COR-L47 (cell line): ENCODE measurements at regions not wholly inside any gene's neighbourhood (a gene's known extent, or its start where the extent isn't known, plus 50 kb on each side); places are given as distances from the start of the nearest gene placed in this dataset.

Experiments used
- DNase-seq: peaks from one replicate; lab custom pipeline; 2025; lab: John Stamatoyannopoulos, UW

- no peak for DNase-seq
These were observed 246.7 kb upstream of the MARCKS start for GRCh38 chr6:113610377-113610988.

GRCh38 chr6:113616701-113617274 is 240.4 kb upstream of the MARCKS start:
- no peak for DNase-seq

- no peak for DNase-seq
These were observed 238.1 kb upstream of the MARCKS start for GRCh38 chr6:113619077-113619476.

- no peak for DNase-seq
These were observed 236.8 kb upstream of the MARCKS start for GRCh38 chr6:113620386-113620785.

- no peak for DNase-seq
These were observed 234.9 kb upstream of the MARCKS start for GRCh38 chr6:113622254-113622653.

GRCh38 chr6:113623129-113623528 is 234.0 kb upstream of the MARCKS start:
- DNase-seq = no peak

- no peak for DNase-seq
These were observed 231.3 kb upstream of the MARCKS start for GRCh38 chr6:113625850-113626249.

GRCh38 chr6:113626475-113626874 is 230.7 kb upstream of the MARCKS start:
- no peak for DNase-seq

GRCh38 chr6:113627480-113627879 is 229.7 kb upstream of the MARCKS start:
- no peak for DNase-seq

- DNase-seq = no peak
These were observed 227.9 kb upstream of the MARCKS start for GRCh38 chr6:113629256-113629655.

GRCh38 chr6:113629975-113630737 is 227.0 kb upstream of the MARCKS start:
- no peak for DNase-seq

GRCh38 chr6:113630738-113631535 is 226.2 kb upstream of the MARCKS start:
- no peak for DNase-seq

- no peak for DNase-seq
These were observed 225.5 kb upstream of the MARCKS start for GRCh38 chr6:113631666-113632065.

GRCh38 chr6:113632220-113632864 is 224.8 kb upstream of the MARCKS start:
- DNase-seq = no peak

- DNase-seq = no peak
These were observed 223.5 kb upstream of the MARCKS start for GRCh38 chr6:113633638-113634037.

GRCh38 chr6:113634352-113635163 is 222.6 kb upstream of the MARCKS start:
- no peak for DNase-seq

- DNase-seq = no peak
These were observed 221.7 kb upstream of the MARCKS start for GRCh38 chr6:113635222-113635986.

GRCh38 chr6:113636357-113636824 is 220.8 kb upstream of the MARCKS start:
- no peak for DNase-seq

GRCh38 chr6:113640051-113640450 is 217.1 kb upstream of the MARCKS start:
- DNase-seq = no peak

GRCh38 chr6:113642001-113642713 is 215.0 kb upstream of the MARCKS start:
- DNase-seq = no peak
